ENCODE measurements at regions not wholly inside any gene's neighbourhood (a gene's known extent, or its start where the extent isn't known, plus 50 kb on each side); places are given as distances from the start of the nearest gene placed in this dataset.

GRCh38 chrX:15918003-15918402 lies 63.4 kb upstream of the AP1S2 start:
- H3K27ac ChIP-seq = no peak overlapping the region
- H3K4me1 ChIP-seq (ENCODE audit: low read depth) = no peaks in the 10 kb centered on the region
- H3K36me3 ChIP-seq = no peaks in the 10 kb centered on the region
- DNase-seq (ENCODE audit: low read depth in 1 of 2, low spot score in 1 of 2) = no peak
- H3K4me3 ChIP-seq = no peak overlapping the region
- no peaks in the 10 kb centered on the region for H3K27me3 ChIP-seq
- H3K9me3 ChIP-seq (ENCODE audit: low read depth) = no peaks in the 10 kb centered on the region
- TF ChIP-seq CTCF (IDR thresholded peaks at IDR 0.05; ENCODE audit: low read depth, low read length) = no peak

DNA sequence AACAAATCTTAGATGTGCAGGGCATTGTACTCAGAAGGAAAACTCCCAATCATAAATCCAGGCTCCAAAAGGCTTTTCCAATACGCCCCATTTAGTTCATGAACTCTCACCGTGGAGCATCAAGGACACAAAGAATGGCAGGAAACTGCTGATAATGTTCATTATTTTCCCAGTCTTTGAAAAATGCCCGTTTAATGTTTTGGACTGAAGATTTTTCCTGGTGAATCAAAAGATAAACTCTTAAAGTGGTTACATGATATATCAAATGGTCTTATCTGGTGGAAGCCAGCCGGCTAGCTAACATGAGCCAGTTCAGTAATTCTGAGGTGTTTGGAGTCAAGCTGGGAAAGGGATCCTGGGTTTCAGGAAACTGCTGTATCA lies 62.1 kb upstream of the AP1S2 start:
- Histone ChIP-seq H3K36me3 (no peaks in the 10 kb centered on the region), H3K9me3 (ENCODE audit: low read depth) (no peaks in the 10 kb centered on the region), H3K4me1 (ENCODE audit: low read depth) (no peaks in the 10 kb centered on the region), H3K4me3 (no peak overlapping the region), H3K27ac (no peak overlapping the region), H3K27me3 (no peaks in the 10 kb centered on the region)
- no peak for TF ChIP-seq CTCF (IDR thresholded peaks at IDR 0.05; ENCODE audit: low read depth, low read length)
- no peak for DNase-seq (ENCODE audit: low read depth in 1 of 2, low spot score in 1 of 2)

GRCh38 chrX:15915959-15916703 lies 61.5 kb upstream of the AP1S2 start:
- peak in 1 of 2 donors; percentile 46 for DNase-seq (ENCODE audit: low read depth in 1 of 2, low spot score in 1 of 2)
- H3K27ac ChIP-seq = no peak overlapping the region
- no peaks in the 10 kb centered on the region for H3K9me3 ChIP-seq (ENCODE audit: low read depth)
- H3K4me1 ChIP-seq (ENCODE audit: low read depth) = no peaks in the 10 kb centered on the region
- no peaks in the 10 kb centered on the region for H3K36me3 ChIP-seq
- H3K27me3 ChIP-seq = no peaks in the 10 kb centered on the region
- no peak overlapping the region for H3K4me3 ChIP-seq
- no peak for TF ChIP-seq CTCF (IDR thresholded peaks at IDR 0.05; ENCODE audit: low read depth, low read length)

GRCh38 chrX:15914486-15914885 lies 59.9 kb upstream of the AP1S2 start:
- no peak for TF ChIP-seq CTCF (IDR thresholded peaks at IDR 0.05; ENCODE audit: low read depth, low read length)
- Histone ChIP-seq H3K27ac (no peak overlapping the region), H3K27me3 (no peaks in the 10 kb centered on the region), H3K4me1 (ENCODE audit: low read depth) (no peaks in the 10 kb centered on the region), H3K4me3 (no peak overlapping the region), H3K36me3 (no peaks in the 10 kb centered on the region), H3K9me3 (ENCODE audit: low read depth) (no peaks in the 10 kb centered on the region)
- no peak for DNase-seq (ENCODE audit: low read depth in 1 of 2, low spot score in 1 of 2)

GRCh38 chrX:15913146-15913545 lies 58.5 kb upstream of the AP1S2 start:
- H3K4me3 ChIP-seq = no peak overlapping the region
- H3K27me3 ChIP-seq = no peaks in the 10 kb centered on the region
- TF ChIP-seq CTCF (IDR thresholded peaks at IDR 0.05; ENCODE audit: low read depth, low read length) = no peak
- no peaks in the 10 kb centered on the region for H3K9me3 ChIP-seq (ENCODE audit: low read depth)
- H3K4me1 ChIP-seq (ENCODE audit: low read depth) = peaks cover 4% of the 10 kb centered on the region
- H3K27ac ChIP-seq = no peak overlapping the region
- no peaks in the 10 kb centered on the region for H3K36me3 ChIP-seq
- no peak for DNase-seq (ENCODE audit: low read depth in 1 of 2, low spot score in 1 of 2)

Data from cardiac muscle cell (in vitro differentiated cells and primary cell).